ENCODE measurements at regions not wholly inside any gene's neighbourhood (a gene's known extent, or its start where the extent isn't known, plus 50 kb on each side); places are given as distances from the start of the nearest gene placed in this dataset.

DNA sequence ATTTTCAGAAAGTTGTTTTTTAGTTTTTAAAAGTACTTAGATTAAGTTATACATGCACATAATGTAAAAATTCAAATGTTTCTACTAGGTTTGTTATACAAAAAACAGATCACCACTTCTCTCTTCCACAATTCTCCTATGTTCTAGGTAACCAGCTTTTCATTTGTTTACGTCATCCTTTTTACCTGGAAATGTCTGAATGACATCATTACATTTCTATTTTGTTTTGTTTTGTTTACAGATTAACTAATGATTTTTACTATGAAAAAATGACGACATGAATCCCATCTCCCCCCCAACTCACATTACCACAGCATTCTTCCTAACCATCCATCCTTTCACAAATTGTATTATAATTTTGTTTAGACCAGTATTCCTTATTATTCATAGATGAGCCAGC is 1709.2 kb downstream of the EFNA5 start:
- TF ChIP-seq CEBPB (IDR thresholded peaks at IDR 0.05; ENCODE audit: low read depth, low read length) = no peak
- TF ChIP-seq, protein P1, sequence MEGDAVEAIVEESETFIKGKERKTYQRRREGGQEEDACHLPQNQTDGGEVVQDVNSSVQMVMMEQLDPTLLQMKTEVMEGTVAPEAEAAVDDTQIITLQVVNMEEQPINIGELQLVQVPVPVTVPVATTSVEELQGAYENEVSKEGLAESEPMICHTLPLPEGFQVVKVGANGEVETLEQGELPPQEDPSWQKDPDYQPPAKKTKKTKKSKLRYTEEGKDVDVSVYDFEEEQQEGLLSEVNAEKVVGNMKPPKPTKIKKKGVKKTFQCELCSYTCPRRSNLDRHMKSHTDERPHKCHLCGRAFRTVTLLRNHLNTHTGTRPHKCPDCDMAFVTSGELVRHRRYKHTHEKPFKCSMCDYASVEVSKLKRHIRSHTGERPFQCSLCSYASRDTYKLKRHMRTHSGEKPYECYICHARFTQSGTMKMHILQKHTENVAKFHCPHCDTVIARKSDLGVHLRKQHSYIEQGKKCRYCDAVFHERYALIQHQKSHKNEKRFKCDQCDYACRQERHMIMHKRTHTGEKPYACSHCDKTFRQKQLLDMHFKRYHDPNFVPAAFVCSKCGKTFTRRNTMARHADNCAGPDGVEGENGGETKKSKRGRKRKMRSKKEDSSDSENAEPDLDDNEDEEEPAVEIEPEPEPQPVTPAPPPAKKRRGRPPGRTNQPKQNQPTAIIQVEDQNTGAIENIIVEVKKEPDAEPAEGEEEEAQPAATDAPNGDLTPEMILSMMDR (conservative IDR thresholded peaks at IDR 0.05; ENCODE audit: low read depth, low read length) = no peak
- TF ChIP-seq, protein P2, sequence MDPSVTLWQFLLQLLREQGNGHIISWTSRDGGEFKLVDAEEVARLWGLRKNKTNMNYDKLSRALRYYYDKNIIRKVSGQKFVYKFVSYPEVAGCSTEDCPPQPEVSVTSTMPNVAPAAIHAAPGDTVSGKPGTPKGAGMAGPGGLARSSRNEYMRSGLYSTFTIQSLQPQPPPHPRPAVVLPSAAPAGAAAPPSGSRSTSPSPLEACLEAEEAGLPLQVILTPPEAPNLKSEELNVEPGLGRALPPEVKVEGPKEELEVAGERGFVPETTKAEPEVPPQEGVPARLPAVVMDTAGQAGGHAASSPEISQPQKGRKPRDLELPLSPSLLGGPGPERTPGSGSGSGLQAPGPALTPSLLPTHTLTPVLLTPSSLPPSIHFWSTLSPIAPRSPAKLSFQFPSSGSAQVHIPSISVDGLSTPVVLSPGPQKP (IDR thresholded peaks at IDR 0.05; ENCODE audit: borderline replicate concordance, low read depth, low read length) = no peak
- TF ChIP-seq POLR2A (IDR thresholded peaks at IDR 0.05; ENCODE audit: low read depth, low read length) = no peak
- no peak for TF ChIP-seq RFX5 (IDR thresholded peaks at IDR 0.05; ENCODE audit: low read depth, low read length)
- TF ChIP-seq BHLHE40 (IDR thresholded peaks at IDR 0.05; ENCODE audit: low read depth, low read length) = no peak
- TF ChIP-seq SMC3 (IDR thresholded peaks at IDR 0.05; ENCODE audit: low read depth, low read length) = no peak

All from IMR-90 (cell line).